ENCODE measurements at regions not wholly inside any gene's neighbourhood (a gene's known extent, or its start where the extent isn't known, plus 50 kb on each side); places are given as distances from the start of the nearest gene placed in this dataset.
"Not testable (repeated sequence)": the region's sequence is repeated elsewhere in the genome, so short reads cannot be mapped to it uniquely, and the experiment has no call there.

DNA sequence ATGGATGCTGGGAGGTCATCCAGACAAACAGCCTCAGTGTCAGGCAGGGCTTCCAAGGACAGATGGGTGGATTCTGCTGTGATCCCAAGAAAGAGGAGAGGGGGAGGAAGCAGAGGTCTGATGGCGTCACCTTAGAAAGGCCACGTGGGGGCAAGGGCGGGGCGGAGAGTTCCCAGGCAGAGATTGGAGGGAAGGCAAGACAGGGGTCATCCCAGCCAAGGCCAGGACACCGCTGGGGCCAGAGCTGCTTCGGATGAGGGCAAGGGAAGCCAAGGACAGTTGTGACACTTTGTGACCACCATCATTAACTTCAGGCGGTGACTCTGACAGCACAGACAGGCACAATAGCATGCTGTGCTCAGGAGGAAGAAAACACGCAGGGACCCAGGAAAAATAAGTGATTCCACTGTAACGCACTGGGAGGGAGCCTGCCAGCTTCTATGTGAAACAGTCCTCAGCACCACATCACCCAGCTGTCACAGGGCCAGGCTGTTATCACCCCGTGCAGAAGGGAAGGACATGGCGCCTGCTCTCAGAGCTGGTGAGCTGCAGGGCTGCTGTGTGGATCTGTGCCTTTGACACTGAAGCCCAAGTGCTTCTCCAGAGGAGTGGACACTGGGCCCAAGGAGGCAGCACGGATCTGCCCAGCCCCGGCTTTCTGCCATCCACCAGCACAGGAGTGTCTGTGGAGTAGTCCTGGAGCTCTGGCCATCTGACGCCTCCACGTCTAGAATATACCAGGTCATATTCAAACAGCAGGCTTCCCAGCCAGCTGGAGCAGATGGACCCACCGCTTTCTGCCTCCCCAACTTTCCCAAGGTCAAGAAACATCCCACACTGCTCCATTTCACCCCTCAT lies 204.1 kb downstream of the NDUFA10 start:
- no peak for DNase-seq (ENCODE audit: low read depth in 4 of 4, low spot score in 3 of 4)

DNA sequence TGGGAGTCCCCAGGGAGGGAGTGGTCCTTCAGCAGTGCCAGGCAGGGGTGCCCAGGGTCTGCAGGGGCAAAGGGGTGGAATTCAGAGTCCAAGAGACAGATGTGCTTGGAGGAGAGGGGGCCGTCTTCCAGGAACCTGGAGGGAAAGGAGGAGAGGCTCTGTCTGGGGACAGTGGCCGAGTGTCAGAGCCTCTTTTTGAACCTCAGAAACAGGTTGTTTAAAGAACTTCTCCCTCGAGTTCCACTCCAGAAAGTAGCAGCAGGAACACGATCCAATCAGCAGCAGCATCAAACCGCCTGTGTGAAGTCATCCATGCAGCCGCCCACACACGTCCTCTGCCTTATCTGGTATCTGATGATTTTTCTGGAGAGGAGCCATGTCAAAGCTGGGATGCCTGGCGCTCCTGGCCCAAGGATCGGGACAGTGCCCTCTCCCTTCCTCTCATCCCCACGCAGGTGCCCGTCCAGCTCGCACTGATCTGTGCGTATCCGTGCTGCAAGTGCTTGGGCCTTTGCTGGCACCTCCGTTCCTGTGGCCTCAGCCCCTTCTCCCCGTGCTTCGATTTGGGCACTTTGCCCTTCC lies 205.1 kb downstream of the NDUFA10 start:
- no peak for DNase-seq (ENCODE audit: low read depth in 4 of 4, low spot score in 3 of 4)

- no peak for DNase-seq (ENCODE audit: low read depth in 4 of 4, low spot score in 3 of 4)
Observed at GRCh38 chr2:239819091-239819973, 205.8 kb downstream of the NDUFA10 start.

DNA sequence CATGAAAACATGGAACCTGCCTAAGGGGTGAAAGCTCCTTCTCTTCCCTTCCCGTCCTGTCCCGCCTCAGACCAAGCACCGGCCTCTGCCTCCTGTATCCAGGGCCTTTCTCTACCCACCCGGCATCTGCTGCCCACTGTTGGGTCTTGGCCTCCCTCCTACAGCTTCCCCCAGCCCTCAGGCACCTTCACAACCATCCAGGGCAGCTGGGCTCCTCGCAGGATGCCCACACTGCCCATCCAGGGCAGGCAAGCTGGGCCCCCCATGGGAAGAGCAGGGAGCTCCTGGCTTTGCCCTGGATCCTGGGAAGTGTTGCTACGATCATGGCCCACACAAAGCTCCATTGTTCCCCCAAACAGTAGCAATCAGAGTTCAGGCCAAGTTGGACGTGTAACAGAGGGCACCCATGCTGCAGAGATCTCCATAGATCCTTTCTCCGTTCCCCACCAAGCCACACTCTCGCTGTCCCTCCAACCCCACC lies 206.6 kb downstream of the NDUFA10 start:
- no peak for DNase-seq (ENCODE audit: low read depth in 4 of 4, low spot score in 3 of 4)

DNA sequence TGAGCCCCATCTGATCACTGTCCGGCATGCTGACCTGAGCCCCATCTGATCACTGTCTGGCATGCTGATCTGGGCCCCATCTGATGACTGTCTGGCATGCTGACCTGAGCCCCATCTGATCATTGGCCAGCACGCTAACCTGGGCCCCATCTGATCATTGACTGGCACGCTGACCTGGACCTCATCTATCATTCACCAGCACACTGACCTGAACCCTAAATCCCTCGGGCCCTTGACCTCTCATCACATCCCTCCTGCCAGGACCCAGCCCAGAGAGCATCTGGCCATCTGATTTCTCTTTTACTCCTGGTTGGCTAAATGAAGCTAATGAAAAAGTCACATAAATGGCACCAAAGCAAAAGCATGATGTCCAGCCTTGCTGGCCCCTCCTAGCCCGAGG lies 207.1 kb downstream of the NDUFA10 start:
- no peak for DNase-seq (ENCODE audit: low read depth in 4 of 4, low spot score in 3 of 4)

GRCh38 chr2:239817468-239818031 lies 207.6 kb downstream of the NDUFA10 start:
- not testable (repeated sequence) for DNase-seq (ENCODE audit: low read depth in 4 of 4, low spot score in 3 of 4)

DNA sequence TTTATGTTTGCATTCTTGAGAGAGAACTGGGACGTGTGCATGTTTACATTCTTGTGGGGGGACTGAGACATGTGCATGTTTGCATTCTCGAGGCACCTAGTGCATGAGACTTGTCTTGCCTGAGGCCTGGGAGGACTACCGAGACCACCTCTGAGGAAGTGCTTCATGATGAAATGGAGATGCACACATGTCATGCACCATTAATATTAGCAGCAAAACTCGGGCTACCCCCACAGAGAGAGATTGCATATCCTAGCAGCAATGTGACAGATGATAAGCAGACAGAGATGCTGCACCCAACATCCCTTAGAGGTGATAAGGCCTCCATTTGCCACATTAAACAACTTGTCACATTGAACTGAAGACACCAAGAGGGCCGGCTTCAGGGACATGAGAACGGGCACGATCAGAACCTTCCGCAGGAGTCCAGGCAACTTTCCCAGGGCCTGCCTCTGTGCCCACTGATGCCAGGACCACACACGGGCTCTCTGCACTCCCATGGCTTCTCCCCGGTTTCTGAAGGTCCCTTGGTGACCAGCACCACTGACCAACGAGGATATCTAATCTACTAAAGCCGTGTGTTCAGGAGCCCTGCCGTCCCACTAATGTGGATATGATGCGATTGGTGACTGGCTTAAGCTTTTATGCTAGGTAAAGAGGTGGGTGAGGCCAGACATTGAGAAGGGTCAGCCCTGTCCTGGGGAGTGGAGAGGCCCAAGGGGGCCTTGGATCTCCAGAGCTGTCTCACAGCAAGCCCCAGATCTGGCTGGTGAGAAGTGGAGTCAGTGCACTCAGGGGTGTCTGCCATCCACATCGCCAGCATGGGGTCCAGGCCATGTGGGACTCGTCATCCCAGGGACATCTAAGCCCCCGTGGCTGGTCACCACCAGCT lies 208.3 kb downstream of the NDUFA10 start:
- no peak for DNase-seq (ENCODE audit: low read depth in 4 of 4, low spot score in 3 of 4)

DNA sequence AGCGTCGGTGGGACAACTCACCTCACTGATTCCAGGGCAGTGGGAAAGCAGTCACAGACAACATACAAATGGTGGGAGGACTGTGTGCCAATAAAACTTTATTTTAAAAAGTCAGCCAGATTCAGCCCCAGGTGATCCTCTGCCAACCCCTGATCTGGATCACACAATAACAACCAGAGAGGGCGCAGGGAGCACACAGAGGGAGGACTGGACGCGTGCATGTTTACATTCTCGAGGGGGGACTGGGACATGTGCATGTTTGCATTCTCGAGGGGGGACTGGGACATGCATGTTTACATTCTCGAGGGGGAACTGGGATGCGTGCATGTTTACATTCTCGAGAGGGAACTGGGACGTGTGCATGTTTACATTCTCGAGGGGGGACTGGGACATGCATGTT lies 209.5 kb downstream of the NDUFA10 start:
- DNase-seq (ENCODE audit: low read depth in 4 of 4, low spot score in 3 of 4): no peak

GRCh38 chr2:239814861-239815601 lies 210.1 kb downstream of the NDUFA10 start:
- no peak for DNase-seq (ENCODE audit: low read depth in 4 of 4, low spot score in 3 of 4)

- DNase-seq (ENCODE audit: low read depth in 4 of 4, low spot score in 3 of 4): no peak
Observed at GRCh38 chr2:239814116-239814860, 210.9 kb downstream of the NDUFA10 start.

GRCh38 chr2:239813261-239814115 lies 211.7 kb downstream of the NDUFA10 start:
- DNase-seq (ENCODE audit: low read depth in 4 of 4, low spot score in 3 of 4): no peak

- DNase-seq (ENCODE audit: low read depth in 4 of 4, low spot score in 3 of 4): no peak
Observed at GRCh38 chr2:239811806-239812560, 213.2 kb downstream of the NDUFA10 start.

DNA sequence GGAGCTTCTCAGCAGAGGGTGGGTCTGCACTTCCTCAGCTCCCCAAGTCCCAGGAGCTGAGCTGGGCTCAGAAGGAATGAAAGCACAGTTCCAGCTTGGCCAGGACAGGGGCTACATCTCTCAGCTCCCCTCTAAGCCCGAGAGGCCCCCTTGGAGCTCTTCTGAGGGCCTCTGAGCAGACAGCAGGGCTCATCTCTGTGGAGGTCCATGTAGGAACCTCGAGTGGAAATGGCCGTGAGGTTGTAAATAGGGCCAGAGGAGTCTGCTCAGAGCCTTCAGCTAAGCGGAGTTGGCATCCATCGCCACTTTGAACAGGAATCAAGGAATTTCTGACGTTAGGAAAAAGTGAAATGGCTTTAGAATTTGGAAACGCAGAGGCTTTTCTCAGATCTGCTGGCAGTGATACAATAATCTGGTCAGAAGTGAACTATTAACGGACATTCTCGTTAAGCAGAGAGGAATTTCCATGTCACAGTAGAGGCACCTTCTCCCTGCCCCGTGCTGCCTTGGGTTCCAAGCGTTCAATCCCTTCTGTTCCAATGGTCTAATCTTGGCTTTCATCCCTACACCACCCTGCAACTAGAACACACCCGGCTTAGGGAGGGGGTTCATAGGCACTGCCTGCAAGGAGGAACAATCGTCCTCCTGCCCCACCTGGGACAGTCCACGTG lies 213.9 kb downstream of the NDUFA10 start:
- no peak for DNase-seq (ENCODE audit: low read depth in 4 of 4, low spot score in 3 of 4)

DNA sequence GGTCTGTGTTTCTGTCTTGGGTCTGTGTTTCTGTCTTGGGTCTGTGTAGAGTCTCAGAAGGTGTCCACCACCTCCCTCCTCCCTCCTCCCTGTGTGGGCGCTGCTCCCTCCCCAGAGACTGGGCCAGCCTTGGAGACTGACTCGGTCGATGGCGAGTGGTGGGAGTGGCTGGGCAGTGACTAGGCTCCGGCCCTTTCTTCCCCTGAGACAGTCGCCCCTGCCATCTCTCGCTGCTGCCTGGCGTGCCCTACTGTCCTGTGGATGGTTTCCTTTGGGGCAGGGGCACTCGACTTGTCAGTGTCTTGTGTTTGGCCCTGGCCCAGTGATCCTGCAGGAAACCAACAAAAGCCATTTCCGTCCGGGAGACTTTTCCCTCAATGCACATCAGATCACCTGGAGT lies 215.8 kb downstream of the NDUFA10 start:
- no peak for DNase-seq (ENCODE audit: low read depth in 4 of 4, low spot score in 3 of 4)

DNA sequence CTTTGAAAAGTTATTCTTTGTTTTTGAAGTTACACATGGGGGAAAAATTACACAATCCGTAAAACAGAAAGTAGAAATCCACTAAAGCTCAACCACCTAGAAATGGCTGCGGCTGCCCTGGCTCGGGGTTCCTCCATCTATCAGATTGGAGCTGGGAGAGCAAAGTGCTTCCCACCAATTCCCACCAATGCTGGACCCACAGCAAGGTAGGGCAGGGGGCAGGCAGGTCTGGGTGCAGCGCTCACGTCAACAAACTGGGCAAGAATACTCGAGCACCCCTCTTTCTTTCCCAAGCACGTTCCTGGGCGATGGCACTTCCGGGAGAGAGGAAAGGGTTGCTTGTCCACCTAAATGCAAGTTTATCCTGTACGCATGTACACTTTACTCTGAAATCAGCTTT lies 217.6 kb downstream of the NDUFA10 start:
- DNase-seq (ENCODE audit: low read depth in 4 of 4, low spot score in 3 of 4): no peak

DNA sequence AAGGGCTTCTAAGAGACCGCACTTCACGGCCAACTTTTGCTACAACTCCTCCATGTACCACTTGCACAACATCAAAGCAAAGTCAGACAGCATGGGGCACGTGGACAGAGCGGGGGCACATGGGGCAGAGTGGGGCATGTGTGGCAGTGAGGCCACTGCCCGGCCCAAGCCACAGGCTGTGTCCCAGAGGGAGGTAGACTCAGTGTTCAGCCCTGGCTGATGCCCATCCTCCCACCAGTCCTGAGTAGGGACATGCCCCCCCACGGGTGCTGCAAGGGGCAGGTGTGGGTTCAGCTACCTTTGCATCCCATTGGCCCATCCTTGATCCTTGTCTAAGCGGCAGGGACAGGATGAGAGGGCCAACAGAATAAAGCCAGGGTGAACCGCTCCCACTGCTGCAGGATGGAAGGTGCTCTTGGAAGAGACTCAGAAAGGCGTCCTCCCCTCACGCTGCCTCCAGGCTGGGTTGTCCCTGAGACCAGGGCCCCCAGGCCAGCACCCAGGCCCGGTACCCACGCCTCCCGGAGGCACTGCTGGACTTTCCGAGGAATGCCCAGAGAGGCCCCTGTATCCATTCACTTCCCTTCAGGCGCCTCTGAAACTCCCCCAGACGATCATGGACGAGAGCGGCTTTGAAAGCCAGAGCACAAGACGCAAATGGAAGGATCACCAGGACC lies 218.2 kb downstream of the NDUFA10 start:
- DNase-seq (ENCODE audit: low read depth in 4 of 4, low spot score in 3 of 4): no peak

Data from left renal pelvis (tissue), 4 donors.